NT2/D1 (cell line): ENCODE measurements at regions not wholly inside any gene's neighbourhood (a gene's known extent, or its start where the extent isn't known, plus 50 kb on each side); places are given as distances from the start of the nearest gene placed in this dataset.

ENCODE experiments used
- SUZ12 ChIP-seq: IDR thresholded peaks from 2 replicates; pipeline ENCODE4 v1.6.1; 2011; ENCODE audit not compliant: insufficient read length, insufficient read depth; ENCODE audit errors: extremely low read depth
- YY1 ChIP-seq: IDR thresholded peaks from 2 replicates; pipeline ENCODE4 v1.6.1; 2011; ENCODE audit not compliant: insufficient read length, insufficient read depth

DNA sequence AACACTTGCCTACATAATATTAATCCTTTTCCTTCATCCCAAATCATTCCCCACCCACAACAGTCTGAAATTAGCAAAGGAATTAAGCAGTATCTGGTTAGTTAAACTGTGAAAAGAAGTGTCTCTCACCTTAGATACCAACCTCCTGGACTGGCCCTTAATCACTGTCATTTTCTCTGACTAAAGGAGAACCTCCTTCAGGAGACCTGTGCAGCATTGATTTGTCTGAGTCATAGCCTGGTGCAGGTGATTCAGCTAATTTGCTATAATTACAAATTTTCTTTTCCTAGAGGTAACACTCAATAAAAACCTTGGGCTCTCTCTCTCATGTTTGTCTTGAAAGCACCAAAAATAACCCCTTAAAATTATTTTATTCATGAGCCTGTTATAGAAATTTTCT lies 279.8 kb upstream of the SEMA6D start:
- TF ChIP-seq YY1 (no peak), SUZ12 (no peak)
